ENCODE measurements at regions not wholly inside any gene's neighbourhood (a gene's known extent, or its start where the extent isn't known, plus 50 kb on each side); places are given as distances from the start of the nearest gene placed in this dataset.
"Not testable (repeated sequence)": the region's sequence is repeated elsewhere in the genome, so short reads cannot be mapped to it uniquely, and the experiment has no call there.

GRCh38 chr9:21720758-21721157 lies 81.7 kb upstream of the MTAP start:
- Histone ChIP-seq H3K36me3 (no peaks in the 10 kb centered on the region), H3K27me3 (peaks cover 15% of the 10 kb centered on the region), H3K27ac (no peak overlapping the region), H3K4me3 (no peak overlapping the region), H3K9me3 (no peaks in the 10 kb centered on the region), H3K4me1 (no peaks in the 10 kb centered on the region)
- TF ChIP-seq, protein P1, sequence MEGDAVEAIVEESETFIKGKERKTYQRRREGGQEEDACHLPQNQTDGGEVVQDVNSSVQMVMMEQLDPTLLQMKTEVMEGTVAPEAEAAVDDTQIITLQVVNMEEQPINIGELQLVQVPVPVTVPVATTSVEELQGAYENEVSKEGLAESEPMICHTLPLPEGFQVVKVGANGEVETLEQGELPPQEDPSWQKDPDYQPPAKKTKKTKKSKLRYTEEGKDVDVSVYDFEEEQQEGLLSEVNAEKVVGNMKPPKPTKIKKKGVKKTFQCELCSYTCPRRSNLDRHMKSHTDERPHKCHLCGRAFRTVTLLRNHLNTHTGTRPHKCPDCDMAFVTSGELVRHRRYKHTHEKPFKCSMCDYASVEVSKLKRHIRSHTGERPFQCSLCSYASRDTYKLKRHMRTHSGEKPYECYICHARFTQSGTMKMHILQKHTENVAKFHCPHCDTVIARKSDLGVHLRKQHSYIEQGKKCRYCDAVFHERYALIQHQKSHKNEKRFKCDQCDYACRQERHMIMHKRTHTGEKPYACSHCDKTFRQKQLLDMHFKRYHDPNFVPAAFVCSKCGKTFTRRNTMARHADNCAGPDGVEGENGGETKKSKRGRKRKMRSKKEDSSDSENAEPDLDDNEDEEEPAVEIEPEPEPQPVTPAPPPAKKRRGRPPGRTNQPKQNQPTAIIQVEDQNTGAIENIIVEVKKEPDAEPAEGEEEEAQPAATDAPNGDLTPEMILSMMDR (IDR thresholded peaks at IDR 0.05), result no peak
- no peak for TF ChIP-seq POLR2AphosphoS5 (IDR thresholded peaks at IDR 0.05)
- no peak for TF ChIP-seq POLR2A (IDR thresholded peaks at IDR 0.05)
- TF ChIP-seq EP300 (IDR thresholded peaks at IDR 0.05), result no peak
- WGBS, 2 donors (ENCODE audit: low coverage in 1 of 2), result 63 to 69% methylated on average over 5 of the region's 5 CpGs
- no peak for ATAC-seq

DNA sequence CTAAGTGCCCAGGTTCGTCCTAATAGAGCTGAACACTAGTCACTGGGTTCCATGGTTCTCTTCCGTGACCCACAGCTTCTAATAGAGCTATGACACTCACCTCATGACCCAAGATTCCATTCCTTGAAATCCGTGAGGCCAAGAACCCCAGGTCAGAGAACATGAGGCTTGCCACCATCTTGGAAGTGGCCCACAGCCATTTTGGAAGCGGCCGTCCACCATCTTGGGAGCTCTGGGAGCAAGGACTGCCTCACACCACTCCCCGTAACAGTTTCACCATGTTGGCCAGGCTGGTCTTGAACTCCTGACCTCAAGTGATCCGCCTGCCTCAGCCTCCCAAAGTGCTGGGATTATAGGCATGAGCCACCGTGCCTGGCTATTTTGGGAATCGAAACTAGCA lies 75.0 kb upstream of the MTAP start:
- H3K9me3 ChIP-seq, H3K4me1 ChIP-seq, H3K27me3 ChIP-seq, H3K4me3 ChIP-seq, ATAC-seq, H3K27ac ChIP-seq, H3K36me3 ChIP-seq: not testable (repeated sequence)
- 76 to 96% methylated on average over 4 to 5 of the region's 9 CpGs for WGBS, 2 donors (ENCODE audit: low coverage in 1 of 2)

- Histone ChIP-seq H3K4me1 (no peaks in the 10 kb centered on the region), H3K27ac (no peak overlapping the region), H3K27me3 (peaks cover 6% of the 10 kb centered on the region), H3K4me3 (no peak overlapping the region), H3K9me3 (no peaks in the 10 kb centered on the region), H3K36me3 (no peaks in the 10 kb centered on the region)
- TF ChIP-seq POLR2A (IDR thresholded peaks at IDR 0.05) (no peak), POLR2AphosphoS5 (IDR thresholded peaks at IDR 0.05) (no peak), EP300 (IDR thresholded peaks at IDR 0.05) (no peak)
- TF ChIP-seq, protein P1 (IDR thresholded peaks at IDR 0.05), result no peak
- ATAC-seq, result no peak
- WGBS, 2 donors (ENCODE audit: low coverage in 1 of 2), result 65 to 68% methylated on average over 5 of the region's 5 CpGs
Observed at GRCh38 chr9:21728781-21729180, 73.7 kb upstream of the MTAP start.

DNA sequence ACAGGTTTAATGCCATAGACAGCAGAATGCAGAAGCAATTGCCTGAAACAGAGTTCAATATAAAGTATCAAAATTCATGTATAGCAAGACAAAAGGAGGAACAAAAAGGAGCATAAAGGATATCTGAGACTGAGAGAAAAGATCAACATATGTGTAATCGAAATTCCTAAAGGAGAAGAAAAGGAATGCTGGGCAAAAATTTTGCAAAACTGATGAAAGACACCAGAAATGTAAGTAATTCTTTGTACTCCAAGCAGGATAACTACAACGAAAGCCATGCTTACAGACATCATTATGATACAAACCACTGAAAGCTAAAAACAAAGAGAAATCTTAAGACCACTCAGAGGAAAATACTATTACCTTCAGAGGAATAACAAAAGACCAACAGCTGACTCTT lies 72.8 kb upstream of the MTAP start:
- no peak overlapping the region for H3K4me3 ChIP-seq
- WGBS, 2 donors (ENCODE audit: low coverage in 1 of 2), result 49 to 68% methylated on average over 2 of the region's 2 CpGs
- no peak for ATAC-seq

GRCh38 chr9:21730899-21731298 lies 71.5 kb upstream of the MTAP start:
- no peak overlapping the region for H3K4me3 ChIP-seq
- ATAC-seq, result no peak
- no peaks in the 10 kb centered on the region for H3K36me3 ChIP-seq
- no peak overlapping the region for H3K27ac ChIP-seq
- no peaks in the 10 kb centered on the region for H3K27me3 ChIP-seq
- H3K9me3 ChIP-seq, result no peaks in the 10 kb centered on the region
- H3K4me1 ChIP-seq, result no peaks in the 10 kb centered on the region
- TF ChIP-seq POLR2A (IDR thresholded peaks at IDR 0.05) (no peak), EP300 (IDR thresholded peaks at IDR 0.05) (no peak), POLR2AphosphoS5 (IDR thresholded peaks at IDR 0.05) (no peak)
- TF ChIP-seq, protein P1 (IDR thresholded peaks at IDR 0.05), result no peak
- WGBS, 2 donors (ENCODE audit: low coverage in 1 of 2), result 21 to 27% methylated on average over 1 of the region's 1 CpG

More for the DNA sequence above, 72.8 kb upstream of the MTAP start:
- no peaks in the 10 kb centered on the region for H3K9me3 ChIP-seq
- H3K27me3 ChIP-seq, result peaks cover 4% of the 10 kb centered on the region
- H3K27ac ChIP-seq, result no peak overlapping the region
- TF ChIP-seq POLR2A (IDR thresholded peaks at IDR 0.05) (no peak), EP300 (IDR thresholded peaks at IDR 0.05) (no peak)
- TF ChIP-seq, protein P1 (IDR thresholded peaks at IDR 0.05), result no peak
- H3K4me1 ChIP-seq, result no peaks in the 10 kb centered on the region
- H3K36me3 ChIP-seq, result no peaks in the 10 kb centered on the region

GRCh38 chr9:21741151-21741550 lies 61.3 kb upstream of the MTAP start:
- no peaks in the 10 kb centered on the region for H3K36me3 ChIP-seq
- no peak overlapping the region for H3K4me3 ChIP-seq
- ATAC-seq, result no peak
- no peaks in the 10 kb centered on the region for H3K4me1 ChIP-seq
- H3K27me3 ChIP-seq, result no peaks in the 10 kb centered on the region
- TF ChIP-seq, protein P1 (IDR thresholded peaks at IDR 0.05), result no peak
- TF ChIP-seq EP300 (IDR thresholded peaks at IDR 0.05), result no peak
- no peak for TF ChIP-seq POLR2A (IDR thresholded peaks at IDR 0.05)
- no peak for TF ChIP-seq POLR2AphosphoS5 (IDR thresholded peaks at IDR 0.05)
- no peak overlapping the region for H3K27ac ChIP-seq
- no peaks in the 10 kb centered on the region for H3K9me3 ChIP-seq

Data from gastroesophageal sphincter (tissue), 4 donors.